DND-41 (cell line): ENCODE measurements at regions not wholly inside any gene's neighbourhood (a gene's known extent, or its start where the extent isn't known, plus 50 kb on each side); places are given as distances from the start of the nearest gene placed in this dataset.

Source experiments
- CTCF ChIP-seq: IDR thresholded peaks from 2 replicates; pipeline ENCODE4 v1.5.1; 2012; ENCODE audit warnings: borderline replicate concordance, low read length, moderate library complexity, mild to moderate bottlenecking; ENCODE audit not compliant: poor library complexity, severe bottlenecking; ENCODE audit errors: extremely low read depth
- EZH2 ChIP-seq: IDR thresholded peaks from 3 replicates; pipeline ENCODE4 v1.6.1; 2012; ENCODE audit warnings: borderline replicate concordance, low read depth, mild to moderate bottlenecking, moderate library complexity, low read length, inconsistent platforms; ENCODE audit not compliant: severe bottlenecking

- no peak for TF ChIP-seq CTCF
- TF ChIP-seq EZH2: no peak
Measured at GRCh38 chr19:28257396-28257795, 955.6 kb downstream of the UQCRFS1 start.
